ENCODE measurements at regions not wholly inside any gene's neighbourhood (a gene's known extent, or its start where the extent isn't known, plus 50 kb on each side); places are given as distances from the start of the nearest gene placed in this dataset.

DNA sequence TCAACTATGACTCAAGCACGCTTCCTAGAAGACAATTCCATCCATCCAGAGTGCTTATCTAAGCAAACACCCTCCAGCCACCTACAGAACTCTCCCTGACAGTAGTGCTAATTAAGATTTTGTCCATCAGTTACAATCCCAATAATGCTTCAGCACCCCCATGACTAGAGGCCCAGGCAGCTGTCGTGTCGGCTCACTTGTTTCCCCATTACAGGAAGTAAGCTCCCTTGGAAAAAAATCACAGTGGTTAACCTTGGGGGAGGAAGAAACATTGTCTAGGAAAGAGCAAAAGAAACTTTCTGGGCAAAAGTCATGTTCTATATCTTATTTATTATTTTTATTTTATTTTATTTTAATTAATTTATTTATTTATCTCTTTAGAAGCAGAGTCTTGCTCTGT, 108.8 kb upstream of the LPAR1 start:
- no peak for DNase-seq (ENCODE audit: low read depth)
- no peak overlapping the region for H3K4me3 ChIP-seq (ENCODE audit: low read depth, low read length)
- in situ Hi-C loops (cut with HindIII; ENCODE audit: low sequenced_read_pairs), result no loop called here
- TF ChIP-seq, protein P1, sequence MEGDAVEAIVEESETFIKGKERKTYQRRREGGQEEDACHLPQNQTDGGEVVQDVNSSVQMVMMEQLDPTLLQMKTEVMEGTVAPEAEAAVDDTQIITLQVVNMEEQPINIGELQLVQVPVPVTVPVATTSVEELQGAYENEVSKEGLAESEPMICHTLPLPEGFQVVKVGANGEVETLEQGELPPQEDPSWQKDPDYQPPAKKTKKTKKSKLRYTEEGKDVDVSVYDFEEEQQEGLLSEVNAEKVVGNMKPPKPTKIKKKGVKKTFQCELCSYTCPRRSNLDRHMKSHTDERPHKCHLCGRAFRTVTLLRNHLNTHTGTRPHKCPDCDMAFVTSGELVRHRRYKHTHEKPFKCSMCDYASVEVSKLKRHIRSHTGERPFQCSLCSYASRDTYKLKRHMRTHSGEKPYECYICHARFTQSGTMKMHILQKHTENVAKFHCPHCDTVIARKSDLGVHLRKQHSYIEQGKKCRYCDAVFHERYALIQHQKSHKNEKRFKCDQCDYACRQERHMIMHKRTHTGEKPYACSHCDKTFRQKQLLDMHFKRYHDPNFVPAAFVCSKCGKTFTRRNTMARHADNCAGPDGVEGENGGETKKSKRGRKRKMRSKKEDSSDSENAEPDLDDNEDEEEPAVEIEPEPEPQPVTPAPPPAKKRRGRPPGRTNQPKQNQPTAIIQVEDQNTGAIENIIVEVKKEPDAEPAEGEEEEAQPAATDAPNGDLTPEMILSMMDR (IDR thresholded peaks at IDR 0.05; ENCODE audit: low read depth, low read length, missing control alignments), result no peak

DNA sequence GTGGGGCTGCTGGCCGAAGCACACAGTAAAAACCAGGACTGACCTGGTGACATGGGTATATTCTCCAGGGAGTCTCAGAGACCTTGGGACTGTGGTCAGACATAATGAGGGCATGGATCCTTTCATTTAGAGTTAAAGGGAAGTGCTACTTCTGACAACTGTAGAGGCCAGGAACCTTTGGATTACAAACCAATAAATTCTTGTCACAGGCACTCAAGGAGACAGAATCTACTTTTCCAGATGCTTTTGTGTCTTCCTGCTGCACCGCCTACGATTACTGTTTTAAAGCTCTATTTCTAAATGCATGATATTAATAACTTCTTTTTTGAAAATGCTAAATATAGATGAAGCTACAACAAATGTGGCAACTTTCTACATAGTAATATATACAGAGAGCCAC, 106.5 kb upstream of the LPAR1 start:
- no peak for DNase-seq (ENCODE audit: low read depth)
- no peak overlapping the region for H3K4me3 ChIP-seq (ENCODE audit: low read depth, low read length)
- in situ Hi-C loops (cut with HindIII; ENCODE audit: low sequenced_read_pairs), result no loop called here
- TF ChIP-seq, protein P1 (IDR thresholded peaks at IDR 0.05; ENCODE audit: low read depth, low read length, missing control alignments), result no peak

DNA sequence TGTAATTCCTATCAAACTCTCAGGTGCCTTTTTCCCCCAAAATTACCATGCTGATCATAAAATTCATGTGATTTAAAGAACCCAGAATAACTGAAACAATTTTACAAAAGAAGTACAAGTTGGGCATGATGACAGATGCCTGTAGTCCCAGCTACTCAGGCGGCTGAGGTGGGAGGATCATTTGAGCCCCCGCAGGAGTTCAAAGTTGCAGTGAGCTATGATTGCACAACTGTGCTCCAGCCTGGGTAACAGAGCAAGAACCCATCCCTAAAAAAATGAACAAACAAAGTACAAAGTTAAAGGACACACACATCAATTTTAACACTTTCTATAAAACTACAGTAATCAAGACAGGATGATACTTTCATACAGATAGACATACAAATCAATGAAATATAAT, 97.9 kb upstream of the LPAR1 start:
- in situ Hi-C loops (cut with HindIII; ENCODE audit: low sequenced_read_pairs), result no loop called here
- no peak overlapping the region for H3K4me3 ChIP-seq (ENCODE audit: low read depth, low read length)
- TF ChIP-seq, protein P1 (IDR thresholded peaks at IDR 0.05; ENCODE audit: low read depth, low read length, missing control alignments), result no peak
- no peak for DNase-seq (ENCODE audit: low read depth)

DNA sequence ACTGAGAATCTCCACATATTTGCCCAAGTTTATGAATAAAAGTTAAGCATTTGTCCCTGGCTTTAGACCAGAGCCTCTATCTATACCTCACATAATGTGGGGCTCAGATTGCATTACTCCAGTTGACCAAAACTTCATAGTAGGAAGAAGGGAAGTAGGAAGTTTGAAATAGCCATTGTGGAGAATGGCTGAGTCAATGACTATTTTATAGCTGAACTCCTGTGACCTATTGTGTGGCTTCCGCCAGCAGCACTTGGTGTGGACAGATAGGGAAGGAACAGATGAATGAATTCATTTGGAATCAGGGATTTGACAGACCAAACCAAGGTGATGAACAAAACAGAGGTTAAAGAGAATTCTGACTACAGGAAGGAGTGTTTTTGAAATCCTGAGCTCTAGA, 92.9 kb upstream of the LPAR1 start:
- in situ Hi-C loops (cut with HindIII; ENCODE audit: low sequenced_read_pairs), result no loop called here
- DNase-seq (ENCODE audit: low read depth), result no peak
- H3K4me3 ChIP-seq (ENCODE audit: low read depth, low read length), result no peak overlapping the region
- TF ChIP-seq, protein P1 (IDR thresholded peaks at IDR 0.05; ENCODE audit: low read depth, low read length, missing control alignments), result no peak

DNA sequence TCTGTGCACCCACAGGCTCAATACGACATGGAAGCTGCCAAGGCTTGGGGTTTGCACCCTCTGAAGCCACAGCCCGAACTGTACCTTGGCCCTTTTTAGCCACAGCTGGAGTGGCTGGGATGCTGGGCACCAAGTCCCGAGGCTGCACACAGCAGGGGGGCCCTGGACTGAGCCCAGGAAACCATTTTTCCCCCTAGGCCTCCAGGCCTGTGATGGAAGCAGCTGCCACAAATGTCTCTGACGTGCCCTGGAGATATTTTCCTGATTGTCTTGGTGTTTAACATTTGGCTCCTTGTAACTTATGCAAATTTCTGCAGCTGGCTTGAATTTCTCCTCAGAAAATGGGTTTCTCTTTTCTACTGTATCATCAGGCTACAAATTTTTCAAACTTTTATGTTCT, 82.3 kb upstream of the LPAR1 start:
- no peak for DNase-seq (ENCODE audit: low read depth)
- TF ChIP-seq, protein P1 (IDR thresholded peaks at IDR 0.05; ENCODE audit: low read depth, low read length, missing control alignments), result no peak
- in situ Hi-C loops (cut with HindIII; ENCODE audit: low sequenced_read_pairs), result no loop called here
- no peak overlapping the region for H3K4me3 ChIP-seq (ENCODE audit: low read depth, low read length)

DNA sequence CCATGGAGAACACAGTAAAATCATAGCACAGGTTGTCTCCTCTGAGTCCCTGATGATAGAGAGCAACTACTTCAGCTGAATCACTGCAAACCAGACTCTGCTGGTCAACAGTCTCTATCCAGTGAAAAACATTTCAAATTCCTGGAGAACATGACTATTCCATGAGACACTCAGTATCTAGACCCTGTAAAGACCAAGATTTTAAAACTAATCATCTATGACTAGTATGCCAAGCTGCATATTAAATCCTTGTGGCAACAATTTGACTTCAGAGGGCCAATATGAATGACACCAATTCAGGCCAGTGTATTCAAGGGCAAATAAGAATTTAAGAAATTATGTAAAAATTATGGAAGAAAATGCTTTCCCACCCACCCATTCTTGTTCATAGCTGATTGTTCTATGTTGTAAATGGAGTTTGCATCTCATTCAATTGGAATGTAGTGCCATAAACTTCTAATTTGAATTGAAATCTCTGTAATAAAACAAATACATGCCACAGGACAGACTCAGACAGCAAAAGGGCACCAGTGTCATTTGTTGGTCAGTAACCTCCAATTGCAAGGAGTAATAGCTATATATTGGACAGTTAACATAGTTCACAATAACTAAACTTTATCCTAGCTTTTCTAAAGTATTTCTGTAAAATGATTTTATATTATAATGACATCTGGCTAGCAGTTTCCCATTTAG, 80.1 kb upstream of the LPAR1 start:
- TF ChIP-seq, protein P1 (IDR thresholded peaks at IDR 0.05; ENCODE audit: low read depth, low read length, missing control alignments), result no peak
- in situ Hi-C loops (cut with HindIII; ENCODE audit: low sequenced_read_pairs), result no loop called here
- DNase-seq (ENCODE audit: low read depth), result no peak
- H3K4me3 ChIP-seq (ENCODE audit: low read depth, low read length), result no peak overlapping the region

All from astrocyte of the cerebellum (primary cell).